Mucosa of descending colon (tissue), 3 donors: ENCODE measurements at regions not wholly inside any gene's neighbourhood (a gene's known extent, or its start where the extent isn't known, plus 50 kb on each side); places are given as distances from the start of the nearest gene placed in this dataset.

ENCODE experiments used
- ATAC-seq: fragments of 200-7000 bp; cut with Tn5 transposase; one replicate; pipeline ENCODE4 v1.9.1; 2020; ENCODE audit warnings: mild to moderate bottlenecking, moderate library complexity
- DNase-seq, 3 donors: peaks; one replicate each; pipeline ENCODE4 v3.0.0-alpha.2; 2020
- H3K36me3 ChIP-seq: fragments of 200-600 bp; one replicate; pipeline ENCODE4 v1.8.0; 2021; ENCODE audit warnings: low read depth, mild to moderate bottlenecking
- H3K4me1 ChIP-seq: fragments of 200-600 bp; one replicate; pipeline ENCODE4 v1.8.0; 2021; ENCODE audit warnings: low read depth, mild to moderate bottlenecking
- H3K4me3 ChIP-seq: fragments of 200-600 bp; one replicate; pipeline ENCODE4 v1.8.0; 2021; ENCODE audit warnings: mild to moderate bottlenecking
- H3K9me3 ChIP-seq: fragments of 200-600 bp; one replicate; pipeline ENCODE4 v1.8.0; 2021; ENCODE audit warnings: mild to moderate bottlenecking
- intact Hi-C, 2 donors: fragments of 100-400 bp; cut with DNase I in 1 of 2; cut with micrococcal nuclease in 1 of 2; formaldehyde crosslinking; loops; one replicate each; pipeline versions ENCODE4 v1.11.0 to v1.11.1; 2022; cut with DNase I, micrococcal nuclease
- TF ChIP-seq, protein P1 (sequence below): fragments of 200-600 bp; IDR thresholded peaks from one replicate; pipeline ENCODE4 v1.8.0; 2022; ENCODE audit warnings: antibody characterized with exemption, mild to moderate bottlenecking
- donor health status: DM: no; HTN: no; CAD: no; lungs with moderate emphysema.
- donor health status: DM: no; HTN: no; CAD: no.
- donor health status: DM: no; HTN: yes; CAD: no.

DNA sequence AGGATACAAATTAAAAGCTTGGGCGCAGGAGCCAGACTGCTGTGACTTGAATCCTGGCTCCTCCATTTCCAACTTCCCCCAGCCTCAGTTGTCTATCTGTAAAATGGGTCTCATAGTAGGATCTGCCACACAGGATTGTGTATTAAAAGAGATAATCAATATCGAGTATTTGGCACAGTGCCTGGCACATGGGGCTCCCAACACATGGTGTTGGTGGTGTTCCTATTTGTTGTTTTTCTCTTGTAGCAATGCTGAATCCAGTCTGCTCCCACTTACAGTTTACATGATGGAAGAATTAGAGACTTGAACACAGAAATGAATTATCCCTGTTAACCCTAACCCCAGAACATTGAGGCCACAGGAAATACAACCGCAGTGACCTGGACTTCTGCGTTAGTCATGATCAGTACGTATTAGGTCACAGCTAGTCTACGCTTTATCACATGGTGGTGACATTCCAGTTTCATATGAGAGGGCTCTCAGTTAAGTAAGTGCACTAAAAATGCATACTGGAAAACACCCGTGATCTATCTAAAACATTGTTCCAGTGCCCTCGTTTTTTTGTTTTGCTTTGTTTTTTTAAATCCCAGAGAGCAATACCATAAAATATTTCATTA, 169.5 kb upstream of the KLF14 start:
- DNase-seq (no peak), ATAC-seq (peak; percentile 19)
- TF ChIP-seq, protein P1, sequence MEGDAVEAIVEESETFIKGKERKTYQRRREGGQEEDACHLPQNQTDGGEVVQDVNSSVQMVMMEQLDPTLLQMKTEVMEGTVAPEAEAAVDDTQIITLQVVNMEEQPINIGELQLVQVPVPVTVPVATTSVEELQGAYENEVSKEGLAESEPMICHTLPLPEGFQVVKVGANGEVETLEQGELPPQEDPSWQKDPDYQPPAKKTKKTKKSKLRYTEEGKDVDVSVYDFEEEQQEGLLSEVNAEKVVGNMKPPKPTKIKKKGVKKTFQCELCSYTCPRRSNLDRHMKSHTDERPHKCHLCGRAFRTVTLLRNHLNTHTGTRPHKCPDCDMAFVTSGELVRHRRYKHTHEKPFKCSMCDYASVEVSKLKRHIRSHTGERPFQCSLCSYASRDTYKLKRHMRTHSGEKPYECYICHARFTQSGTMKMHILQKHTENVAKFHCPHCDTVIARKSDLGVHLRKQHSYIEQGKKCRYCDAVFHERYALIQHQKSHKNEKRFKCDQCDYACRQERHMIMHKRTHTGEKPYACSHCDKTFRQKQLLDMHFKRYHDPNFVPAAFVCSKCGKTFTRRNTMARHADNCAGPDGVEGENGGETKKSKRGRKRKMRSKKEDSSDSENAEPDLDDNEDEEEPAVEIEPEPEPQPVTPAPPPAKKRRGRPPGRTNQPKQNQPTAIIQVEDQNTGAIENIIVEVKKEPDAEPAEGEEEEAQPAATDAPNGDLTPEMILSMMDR: no peak
- H3K4me3 ChIP-seq: no peak overlapping the region
- no peaks in the 10 kb centered on the region for H3K9me3 ChIP-seq
- H3K4me1 ChIP-seq: peaks cover 84% of the 10 kb centered on the region
- intact Hi-C loops: no loop called here
- no peaks in the 10 kb centered on the region for H3K36me3 ChIP-seq

GRCh38 chr7:130904031-130904757, 170.2 kb upstream of the KLF14 start:
- ATAC-seq (peak; percentile 54), DNase-seq (no peak)
- Histone ChIP-seq H3K4me1 (peaks cover 84% of the 10 kb centered on the region), H3K36me3 (no peaks in the 10 kb centered on the region), H3K9me3 (no peaks in the 10 kb centered on the region), H3K4me3 (no peak overlapping the region)
- TF ChIP-seq, protein P1: no peak
- intact Hi-C loops: no loop called here

DNA sequence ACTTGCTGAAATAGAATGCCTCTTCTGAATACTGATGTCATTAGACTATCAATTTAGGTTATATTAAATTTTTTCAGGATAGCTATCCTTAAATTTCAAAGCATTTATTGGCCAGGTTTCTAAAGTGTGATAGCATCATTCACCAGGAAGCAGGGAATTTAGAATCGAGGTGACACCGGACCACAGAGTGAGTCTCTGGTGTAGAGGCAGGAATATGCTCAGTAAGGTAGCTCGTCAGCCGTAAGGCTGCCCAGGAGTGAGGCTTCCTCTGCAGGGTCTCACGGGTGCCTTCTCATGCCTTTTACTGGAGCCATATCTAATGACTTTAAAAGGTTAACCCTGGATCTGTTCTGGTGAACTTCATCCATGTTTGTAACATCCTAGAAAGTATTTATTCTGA, 170.8 kb upstream of the KLF14 start:
- DNase-seq: peak in 1 of 3 donors; percentile 11
- intact Hi-C loops: loop anchor here in 1 of 2 donors (5.0 kb wide), 1 partner anchor 38 kb away; no protein-coding TSS in a partner anchor
- Histone ChIP-seq H3K9me3 (no peaks in the 10 kb centered on the region), H3K4me1 (peaks cover 83% of the 10 kb centered on the region), H3K36me3 (no peaks in the 10 kb centered on the region), H3K4me3 (no peak overlapping the region)
- no peak for ATAC-seq
- TF ChIP-seq, protein P1: no peak

DNA sequence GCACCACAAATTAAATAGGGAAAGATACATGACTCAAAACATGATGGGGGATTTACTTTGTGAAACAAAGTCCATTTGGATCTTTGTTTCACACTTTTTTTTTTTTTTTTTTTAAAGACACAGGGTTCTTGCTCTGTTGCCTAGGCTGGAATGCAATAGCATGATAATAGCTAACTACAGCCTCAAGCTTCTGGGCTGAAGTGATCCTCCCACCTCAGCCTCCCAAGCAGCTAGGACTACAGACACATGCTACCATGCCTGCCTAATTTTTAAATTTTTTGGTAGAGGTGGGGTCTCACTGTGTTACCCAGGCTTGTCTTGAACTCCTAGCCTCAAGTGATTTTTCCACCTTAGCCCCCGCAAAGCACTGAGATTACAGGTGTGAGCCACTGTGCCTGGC, 172.6 kb upstream of the KLF14 start:
- H3K4me1 ChIP-seq: peaks cover 66% of the 10 kb centered on the region

DNA sequence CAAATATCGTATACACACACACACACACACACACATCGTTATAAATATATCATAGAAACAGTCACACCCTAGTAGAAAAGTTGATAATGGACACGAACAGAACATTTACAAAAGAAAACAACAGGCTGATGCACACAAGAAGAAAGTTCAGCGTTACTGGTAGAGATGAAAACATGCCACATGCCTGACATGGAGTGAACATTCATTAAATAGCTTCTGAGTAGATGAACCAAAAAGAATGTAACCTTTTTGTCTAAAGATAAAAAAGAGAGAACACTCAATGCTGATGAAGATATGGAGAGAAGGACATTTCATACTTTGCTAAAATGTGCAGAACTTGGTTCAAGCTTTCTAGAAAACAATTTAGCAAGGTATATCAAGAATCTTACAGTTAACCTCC, 173.4 kb upstream of the KLF14 start:
- H3K9me3 ChIP-seq: no peaks in the 10 kb centered on the region
- DNase-seq (no peak), ATAC-seq (no peak)
- H3K4me1 ChIP-seq: peaks cover 64% of the 10 kb centered on the region
- H3K4me3 ChIP-seq: no peak overlapping the region
- intact Hi-C loops: loop anchor here in 1 of 2 donors (5.0 kb wide), 1 partner anchor 35 kb away; no protein-coding TSS in a partner anchor
- H3K36me3 ChIP-seq: no peaks in the 10 kb centered on the region
- TF ChIP-seq, protein P1: no peak

More for the DNA sequence above, 172.6 kb upstream of the KLF14 start:
- no peak for DNase-seq
- TF ChIP-seq, protein P1: no peak
- H3K9me3 ChIP-seq: no peaks in the 10 kb centered on the region
- no peak overlapping the region for H3K4me3 ChIP-seq
- intact Hi-C loops: loop anchor here in 1 of 2 donors (5.0 kb wide), 1 partner anchor 36 kb away; no protein-coding TSS in a partner anchor
- no peak for ATAC-seq
- H3K36me3 ChIP-seq: no peaks in the 10 kb centered on the region
